Stimulated activated naive CD8-positive, alpha-beta T cell treated with anti-CD3 and anti-CD28 coated beads, Interleukin-15, Interleukin-2, amounts not matched to agents 100 ng/mL and 50 ng/mL, for 24 hours (primary cell): ENCODE measurements at regions not wholly inside any gene's neighbourhood (a gene's known extent, or its start where the extent isn't known, plus 50 kb on each side); places are given as distances from the start of the nearest gene placed in this dataset.

Experiments
- H3K27ac Mint-ChIP-seq: one replicate; pipeline ENCODE4 v1.8.0; 2021; ENCODE audit warnings: mild to moderate bottlenecking, mixed read lengths
- H3K27me3 Mint-ChIP-seq: one replicate; pipeline ENCODE4 v1.8.0; 2021; ENCODE audit warnings: mixed read lengths
- H3K36me3 Mint-ChIP-seq: one replicate; pipeline ENCODE4 v1.8.0; 2021; ENCODE audit warnings: low read depth, mixed read lengths
- H3K4me1 Mint-ChIP-seq: one replicate; pipeline ENCODE4 v1.8.0; 2021; ENCODE audit warnings: low read depth, mixed read lengths
- H3K4me3 Mint-ChIP-seq: one replicate; pipeline ENCODE4 v1.8.0; 2021; ENCODE audit warnings: mild to moderate bottlenecking, mixed read lengths
- H3K9me3 Mint-ChIP-seq: one replicate; pipeline ENCODE4 v1.8.0; 2021; ENCODE audit warnings: mixed read lengths

- Mint-ChIP-seq H3K36me3 (no peaks in the 10 kb centered on the region), H3K9me3 (no peaks in the 10 kb centered on the region), H3K27me3 (peaks cover 7% of the 10 kb centered on the region), H3K4me1 (no peaks in the 10 kb centered on the region), H3K4me3 (no peak overlapping the region), H3K27ac (no peak overlapping the region)
Observed at GRCh38 chr9:71506821-71507220, 261.5 kb downstream of the CEMIP2 start.

GRCh38 chr9:71504636-71505035 lies 263.7 kb downstream of the CEMIP2 start:
- Mint-ChIP-seq H3K4me1 (no peaks in the 10 kb centered on the region), H3K27me3 (peaks cover 7% of the 10 kb centered on the region), H3K9me3 (no peaks in the 10 kb centered on the region), H3K36me3 (no peaks in the 10 kb centered on the region), H3K4me3 (no peak overlapping the region), H3K27ac (no peak overlapping the region)

GRCh38 chr9:71498691-71499090 lies 269.6 kb downstream of the CEMIP2 start:
- peaks cover 6% of the 10 kb centered on the region for H3K9me3 Mint-ChIP-seq
- peaks cover 4% of the 10 kb centered on the region for H3K27me3 Mint-ChIP-seq

GRCh38 chr9:71490810-71491209 lies 277.5 kb downstream of the CEMIP2 start:
- no peaks in the 10 kb centered on the region for H3K4me1 Mint-ChIP-seq
- H3K4me3 Mint-ChIP-seq, result no peak overlapping the region
- H3K9me3 Mint-ChIP-seq, result no peaks in the 10 kb centered on the region
- H3K27ac Mint-ChIP-seq, result no peak overlapping the region
- no peaks in the 10 kb centered on the region for H3K36me3 Mint-ChIP-seq
- H3K27me3 Mint-ChIP-seq, result peaks cover 43% of the 10 kb centered on the region

More at GRCh38 chr9:71498691-71499090, 269.6 kb downstream of the CEMIP2 start:
- Mint-ChIP-seq H3K27ac (no peak overlapping the region), H3K4me3 (no peak overlapping the region), H3K36me3 (no peaks in the 10 kb centered on the region), H3K4me1 (no peaks in the 10 kb centered on the region)

- Mint-ChIP-seq H3K4me1 (no peaks in the 10 kb centered on the region), H3K9me3 (no peaks in the 10 kb centered on the region), H3K27me3 (peaks cover 30% of the 10 kb centered on the region), H3K4me3 (no peak overlapping the region), H3K27ac (no peak overlapping the region), H3K36me3 (no peaks in the 10 kb centered on the region)
Observed at GRCh38 chr9:71487061-71487460, 281.3 kb downstream of the CEMIP2 start.

GRCh38 chr9:71485326-71485725 lies 283.0 kb downstream of the CEMIP2 start:
- H3K27me3 Mint-ChIP-seq, result peaks cover 22% of the 10 kb centered on the region
- no peaks in the 10 kb centered on the region for H3K4me1 Mint-ChIP-seq
- no peak overlapping the region for H3K4me3 Mint-ChIP-seq
- H3K27ac Mint-ChIP-seq, result no peak overlapping the region
- no peaks in the 10 kb centered on the region for H3K9me3 Mint-ChIP-seq
- no peaks in the 10 kb centered on the region for H3K36me3 Mint-ChIP-seq

- Mint-ChIP-seq H3K4me3 (no peak overlapping the region), H3K27ac (no peak overlapping the region), H3K4me1 (no peaks in the 10 kb centered on the region), H3K9me3 (no peaks in the 10 kb centered on the region), H3K27me3 (peaks cover 25% of the 10 kb centered on the region), H3K36me3 (no peaks in the 10 kb centered on the region)
Observed at GRCh38 chr9:71483436-71483835, 284.9 kb downstream of the CEMIP2 start.

- no peak overlapping the region for H3K4me3 Mint-ChIP-seq
- H3K27ac Mint-ChIP-seq, result no peak overlapping the region
- H3K9me3 Mint-ChIP-seq, result no peaks in the 10 kb centered on the region
- H3K36me3 Mint-ChIP-seq, result no peaks in the 10 kb centered on the region
- peaks cover 4% of the 10 kb centered on the region for H3K27me3 Mint-ChIP-seq
- no peaks in the 10 kb centered on the region for H3K4me1 Mint-ChIP-seq
Observed at GRCh38 chr9:71479621-71480020, 288.7 kb downstream of the CEMIP2 start.

- Mint-ChIP-seq H3K4me1 (no peaks in the 10 kb centered on the region), H3K27me3 (peaks cover 13% of the 10 kb centered on the region), H3K36me3 (no peaks in the 10 kb centered on the region), H3K27ac (no peak overlapping the region), H3K9me3 (no peaks in the 10 kb centered on the region), H3K4me3 (no peak overlapping the region)
Observed at GRCh38 chr9:71472400-71472799, 295.9 kb downstream of the CEMIP2 start.

- Mint-ChIP-seq H3K4me3 (no peak overlapping the region), H3K27me3 (peaks cover 8% of the 10 kb centered on the region), H3K9me3 (no peaks in the 10 kb centered on the region), H3K27ac (no peak overlapping the region), H3K36me3 (no peaks in the 10 kb centered on the region), H3K4me1 (no peaks in the 10 kb centered on the region)
Observed at GRCh38 chr9:71465392-71465791, 302.9 kb downstream of the CEMIP2 start.

GRCh38 chr9:71459082-71459481 lies 309.2 kb downstream of the CEMIP2 start:
- no peaks in the 10 kb centered on the region for H3K4me1 Mint-ChIP-seq
- H3K36me3 Mint-ChIP-seq, result no peaks in the 10 kb centered on the region
- H3K4me3 Mint-ChIP-seq, result no peak overlapping the region
- no peak overlapping the region for H3K27ac Mint-ChIP-seq
- peaks cover 8% of the 10 kb centered on the region for H3K27me3 Mint-ChIP-seq
- no peaks in the 10 kb centered on the region for H3K9me3 Mint-ChIP-seq

- Mint-ChIP-seq H3K27me3 (peaks cover 56% of the 10 kb centered on the region), H3K36me3 (no peaks in the 10 kb centered on the region), H3K4me1 (no peaks in the 10 kb centered on the region), H3K9me3 (peaks cover 1% of the 10 kb centered on the region), H3K4me3 (no peak overlapping the region), H3K27ac (no peak overlapping the region)
Observed at GRCh38 chr9:71446473-71447411, 321.6 kb downstream of the CEMIP2 start.

- Mint-ChIP-seq H3K36me3 (no peaks in the 10 kb centered on the region), H3K27ac (no peak overlapping the region), H3K4me3 (no peak overlapping the region), H3K27me3 (peaks cover 56% of the 10 kb centered on the region), H3K9me3 (no peaks in the 10 kb centered on the region), H3K4me1 (no peaks in the 10 kb centered on the region)
Observed at GRCh38 chr9:71446106-71446472, 322.2 kb downstream of the CEMIP2 start.

- no peak overlapping the region for H3K27ac Mint-ChIP-seq
- H3K4me1 Mint-ChIP-seq, result no peaks in the 10 kb centered on the region
- peaks cover 36% of the 10 kb centered on the region for H3K27me3 Mint-ChIP-seq
- H3K36me3 Mint-ChIP-seq, result no peaks in the 10 kb centered on the region
- no peaks in the 10 kb centered on the region for H3K9me3 Mint-ChIP-seq
- no peak overlapping the region for H3K4me3 Mint-ChIP-seq
Observed at GRCh38 chr9:71442937-71443336, 321.5 kb upstream of the TRPM3 start.

- Mint-ChIP-seq H3K36me3 (no peaks in the 10 kb centered on the region), H3K4me3 (no peak overlapping the region), H3K9me3 (no peaks in the 10 kb centered on the region), H3K4me1 (no peaks in the 10 kb centered on the region), H3K27ac (no peak overlapping the region), H3K27me3 (peaks cover 26% of the 10 kb centered on the region)
Observed at GRCh38 chr9:71441266-71441665, 319.8 kb upstream of the TRPM3 start.

- no peaks in the 10 kb centered on the region for H3K36me3 Mint-ChIP-seq
Observed at GRCh38 chr9:71431931-71432330, 310.5 kb upstream of the TRPM3 start.

More at GRCh38 chr9:71431931-71432330, 310.5 kb upstream of the TRPM3 start:
- Mint-ChIP-seq H3K27me3 (peaks cover 4% of the 10 kb centered on the region), H3K9me3 (no peaks in the 10 kb centered on the region), H3K27ac (no peak overlapping the region), H3K4me3 (no peak overlapping the region), H3K4me1 (no peaks in the 10 kb centered on the region)
